ENCODE measurements at regions not wholly inside any gene's neighbourhood (a gene's known extent, or its start where the extent isn't known, plus 50 kb on each side); places are given as distances from the start of the nearest gene placed in this dataset.
"Not testable (repeated sequence)": the region's sequence is repeated elsewhere in the genome, so short reads cannot be mapped to it uniquely, and the experiment has no call there.

GRCh38 chr5:163569284-163569683 lies 63.9 kb downstream of the MAT2B start:
- no peak for FAIRE-seq

GRCh38 chr5:163571744-163572143 lies 66.3 kb downstream of the MAT2B start:
- no peak for FAIRE-seq

- no peak for FAIRE-seq
Measured at GRCh38 chr5:163574472-163575440, 69.3 kb downstream of the MAT2B start.

GRCh38 chr5:163578652-163579051 lies 73.2 kb downstream of the MAT2B start:
- FAIRE-seq: no peak

- FAIRE-seq: no peak
Measured at GRCh38 chr5:163579729-163580128, 74.3 kb downstream of the MAT2B start.

- no peak for FAIRE-seq
Measured at GRCh38 chr5:163580516-163580915, 75.1 kb downstream of the MAT2B start.

GRCh38 chr5:163583491-163584153 lies 78.2 kb downstream of the MAT2B start:
- not testable (repeated sequence) for FAIRE-seq

- FAIRE-seq: no peak
Measured at GRCh38 chr5:163585206-163585605, 79.8 kb downstream of the MAT2B start.

- FAIRE-seq: no peak
Measured at GRCh38 chr5:163586531-163586956, 81.1 kb downstream of the MAT2B start.

GRCh38 chr5:163594951-163595350 lies 89.5 kb downstream of the MAT2B start:
- FAIRE-seq: peak; percentile 74

GRCh38 chr5:163595932-163596607 lies 90.7 kb downstream of the MAT2B start:
- FAIRE-seq: no peak

- FAIRE-seq: peak; percentile 87
Measured at GRCh38 chr5:163596608-163597315, 91.3 kb downstream of the MAT2B start.

GRCh38 chr5:163604013-163604412 lies 98.6 kb downstream of the MAT2B start:
- FAIRE-seq: no peak

GRCh38 chr5:163607256-163607655 lies 101.8 kb downstream of the MAT2B start:
- no peak for FAIRE-seq

GRCh38 chr5:163608621-163609020 lies 103.2 kb downstream of the MAT2B start:
- no peak for FAIRE-seq

GRCh38 chr5:163609910-163610309 lies 104.5 kb downstream of the MAT2B start:
- no peak for FAIRE-seq

GRCh38 chr5:163612358-163613149 lies 107.1 kb downstream of the MAT2B start:
- FAIRE-seq: no peak

GRCh38 chr5:163613150-163613442 lies 107.7 kb downstream of the MAT2B start:
- no peak for FAIRE-seq

- peak; percentile 93 for FAIRE-seq
Measured at GRCh38 chr5:163614787-163615186, 109.4 kb downstream of the MAT2B start.

- FAIRE-seq: no peak
Measured at GRCh38 chr5:163619273-163619934, 114.0 kb downstream of the MAT2B start.

- no peak for FAIRE-seq
Measured at GRCh38 chr5:163619951-163620350, 114.5 kb downstream of the MAT2B start.
